Smooth muscle cell (in vitro differentiated cells): ENCODE measurements at regions not wholly inside any gene's neighbourhood (a gene's known extent, or its start where the extent isn't known, plus 50 kb on each side); places are given as distances from the start of the nearest gene placed in this dataset.

Source experiments
- DNase-seq: peaks from one replicate; lab custom pipeline; 2025; ENCODE audit not compliant: unreplicated experiment; lab: John Stamatoyannopoulos, UW
- H2AFZ ChIP-seq: fragments of 200-600 bp; sonication (generic); 2 replicates; pipeline ENCODE4 v1.6.0; 2016; ENCODE audit warnings: antibody characterized with exemption, low read depth, mild to moderate bottlenecking
- H3F3A ChIP-seq: fragments of 200-600 bp; sonication (generic); 2 replicates; pipeline ENCODE4 v1.6.0; 2017; ENCODE audit warnings: antibody characterized with exemption, low read depth
- H3K27ac ChIP-seq: fragments of 200-600 bp; sonication (generic); 2 replicates; pipeline ENCODE4 v1.5.1; 2016; ENCODE audit warnings: low read depth, mild to moderate bottlenecking
- H3K27me3 ChIP-seq: fragments of 200-600 bp; sonication (generic); 2 replicates; pipeline ENCODE4 v1.6.1; 2016; ENCODE audit warnings: low read depth, mild to moderate bottlenecking
- H3K36me3 ChIP-seq: fragments of 200-600 bp; sonication (generic); 2 replicates; pipeline ENCODE4 v1.5.1; 2016; ENCODE audit warnings: low read depth
- H3K4me1 ChIP-seq: fragments of 200-600 bp; sonication (generic); 2 replicates; pipeline ENCODE4 v1.5.1; 2016; ENCODE audit warnings: low read depth
- H3K4me2 ChIP-seq: fragments of 200-600 bp; sonication (generic); 2 replicates; pipeline ENCODE4 v1.6.0; 2016; ENCODE audit warnings: mild to moderate bottlenecking
- H3K4me3 ChIP-seq: fragments of 200-600 bp; sonication (generic); 2 replicates; pipeline ENCODE4 v1.5.1; 2016; ENCODE audit warnings: mild to moderate bottlenecking
- H3K79me2 ChIP-seq: fragments of 200-600 bp; sonication (generic); 2 replicates; pipeline ENCODE4 v1.6.0; 2016; ENCODE audit warnings: low read depth, mild to moderate bottlenecking
- H3K9ac ChIP-seq: fragments of 200-600 bp; sonication (generic); 2 replicates; pipeline ENCODE4 v1.6.0; 2016; ENCODE audit warnings: low read depth
- H3K9me3 ChIP-seq: fragments of 200-600 bp; sonication (generic); replicated peaks from 2 replicates; pipeline ENCODE4 v1.5.1; 2016; ENCODE audit warnings: low read depth
- H4K20me1 ChIP-seq: fragments of 200-600 bp; sonication (generic); 2 replicates; pipeline ENCODE4 v1.6.0; 2016; ENCODE audit warnings: low read depth
- CTCF ChIP-seq: fragments of 200-600 bp; sonication (generic); IDR thresholded peaks from 2 replicates; pipeline ENCODE4 v1.5.1; 2017; ENCODE audit warnings: borderline replicate concordance, mild to moderate bottlenecking, antibody characterized with exemption; ENCODE audit not compliant: insufficient read depth, poor library complexity, severe bottlenecking
- WGBS: methylation state at CpG from one replicate; pipeline ENCODE4 v1.1.7; 2016; ENCODE audit warnings: low lambda C conversion rate; 5-methylcytosine and 5-hydroxymethylcytosine counted together

GRCh38 chr2:198337368-198337767 lies 533.0 kb downstream of the PLCL1 start:
- no peaks in the 10 kb centered on the region for H3K79me2 ChIP-seq
- no peak overlapping the region for H3K27ac ChIP-seq
- peaks cover 10% of the 10 kb centered on the region for H3K4me1 ChIP-seq
- 53% methylated on average over 3 of the region's 3 CpGs for WGBS
- TF ChIP-seq CTCF, result no peak
- H4K20me1 ChIP-seq, result no peaks in the 10 kb centered on the region
- H3F3A ChIP-seq, result no peaks in the 10 kb centered on the region
- no peak overlapping the region for H3K9ac ChIP-seq
- peaks cover 25% of the 10 kb centered on the region for H3K27me3 ChIP-seq
- no peaks in the 10 kb centered on the region for H3K36me3 ChIP-seq
- no peak overlapping the region for H3K4me3 ChIP-seq
- DNase-seq, result no peak
- H2AFZ ChIP-seq, result no peak overlapping the region
- H3K4me2 ChIP-seq, result no peak overlapping the region
- H3K9me3 ChIP-seq, result no peaks in the 10 kb centered on the region

- DNase-seq, result no peak
- Histone ChIP-seq H3K36me3 (no peaks in the 10 kb centered on the region), H3K27me3 (peaks cover 3% of the 10 kb centered on the region), H3K79me2 (no peaks in the 10 kb centered on the region), H3K4me1 (no peaks in the 10 kb centered on the region), H4K20me1 (no peaks in the 10 kb centered on the region), H3K4me3 (no peak overlapping the region), H3F3A (no peaks in the 10 kb centered on the region), H3K4me2 (no peak overlapping the region), H2AFZ (no peak overlapping the region), H3K9me3 (no peaks in the 10 kb centered on the region), H3K9ac (no peak overlapping the region), H3K27ac (no peak overlapping the region)
- TF ChIP-seq CTCF, result no peak
- 87% methylated on average over 2 of the region's 2 CpGs for WGBS
Observed at GRCh38 chr2:198328454-198328853, 524.1 kb downstream of the PLCL1 start.

GRCh38 chr2:198327526-198327925 lies 523.1 kb downstream of the PLCL1 start:
- no peak for TF ChIP-seq CTCF
- Histone ChIP-seq H3K9ac (no peak overlapping the region), H3K9me3 (no peaks in the 10 kb centered on the region), H3K4me3 (no peak overlapping the region), H3K4me2 (no peak overlapping the region), H2AFZ (no peak overlapping the region), H4K20me1 (no peaks in the 10 kb centered on the region), H3K27me3 (peaks cover 5% of the 10 kb centered on the region), H3K79me2 (no peaks in the 10 kb centered on the region), H3K27ac (no peak overlapping the region), H3K4me1 (no peaks in the 10 kb centered on the region), H3K36me3 (no peaks in the 10 kb centered on the region), H3F3A (no peaks in the 10 kb centered on the region)
- WGBS, result 94% methylated on average over 4 of the region's 4 CpGs
- DNase-seq, result no peak

- Histone ChIP-seq H3K9me3 (no peaks in the 10 kb centered on the region), H4K20me1 (no peaks in the 10 kb centered on the region), H3K36me3 (no peaks in the 10 kb centered on the region), H3K79me2 (no peaks in the 10 kb centered on the region), H3K27ac (no peak overlapping the region), H3F3A (no peaks in the 10 kb centered on the region), H2AFZ (no peak overlapping the region), H3K4me2 (no peak overlapping the region), H3K9ac (no peak overlapping the region), H3K4me3 (no peak overlapping the region), H3K27me3 (peaks cover 5% of the 10 kb centered on the region), H3K4me1 (no peaks in the 10 kb centered on the region)
- 87% methylated on average over 1 of the region's 1 CpG for WGBS
- no peak for TF ChIP-seq CTCF
- DNase-seq, result no peak
Observed at GRCh38 chr2:198326431-198326830, 522.0 kb downstream of the PLCL1 start.
